ENCODE measurements at regions not wholly inside any gene's neighbourhood (a gene's known extent, or its start where the extent isn't known, plus 50 kb on each side); places are given as distances from the start of the nearest gene placed in this dataset.

- H3K9ac ChIP-seq (ENCODE audit: low read depth in 1 of 2, low read length in 2 of 2), result no peak overlapping the region
- no peak overlapping the region for H3K27ac ChIP-seq (ENCODE audit: low read depth in 2 of 2, low read length in 2 of 2)
- no peaks in the 10 kb centered on the region for H3K36me3 ChIP-seq (ENCODE audit: control insufficient read depth in 2 of 2, insufficient read depth in 2 of 2, low read length in 2 of 2)
- peaks cover 8 to 10% of the 10 kb centered on the region in 2 donors for H3K4me1 ChIP-seq (ENCODE audit: control insufficient read depth in 2 of 2, insufficient read depth in 2 of 2, low read length in 2 of 2)
- no peak overlapping the region for H3K4me3 ChIP-seq (ENCODE audit: low read length in 2 of 2)
- no peaks in the 10 kb centered on the region for H3K9me3 ChIP-seq (ENCODE audit: control insufficient read depth in 2 of 2, low read length in 2 of 2)
- peaks cover 8 to 9% of the 10 kb centered on the region in 2 donors for H3K27me3 ChIP-seq (ENCODE audit: control insufficient read depth in 2 of 2, insufficient read depth in 2 of 2, low read length in 2 of 2)
These were observed 95.2 kb upstream of the ANO1 start for GRCh38 chr11:69982690-69983570.

GRCh38 chr11:69983571-69983877 lies 94.6 kb upstream of the ANO1 start:
- H3K27me3 ChIP-seq (ENCODE audit: control insufficient read depth in 2 of 2, insufficient read depth in 2 of 2, low read length in 2 of 2), result peaks cover 8 to 10% of the 10 kb centered on the region in 2 donors
- no peak overlapping the region for H3K4me3 ChIP-seq (ENCODE audit: low read length in 2 of 2)

GRCh38 chr11:69983897-69984438 lies 94.1 kb upstream of the ANO1 start:
- no peak overlapping the region for H3K9ac ChIP-seq (ENCODE audit: low read depth in 1 of 2, low read length in 2 of 2)
- H3K4me3 ChIP-seq (ENCODE audit: low read length in 2 of 2), result no peak overlapping the region
- H3K27ac ChIP-seq (ENCODE audit: low read depth in 2 of 2, low read length in 2 of 2), result no peak overlapping the region
- H3K36me3 ChIP-seq (ENCODE audit: control insufficient read depth in 2 of 2, insufficient read depth in 2 of 2, low read length in 2 of 2), result no peaks in the 10 kb centered on the region
- peaks cover 8 to 10% of the 10 kb centered on the region in 2 donors for H3K27me3 ChIP-seq (ENCODE audit: control insufficient read depth in 2 of 2, insufficient read depth in 2 of 2, low read length in 2 of 2)
- no peaks in the 10 kb centered on the region for H3K9me3 ChIP-seq (ENCODE audit: control insufficient read depth in 2 of 2, low read length in 2 of 2)
- H3K4me1 ChIP-seq (ENCODE audit: control insufficient read depth in 2 of 2, insufficient read depth in 2 of 2, low read length in 2 of 2), result peaks cover 8 to 10% of the 10 kb centered on the region in 2 donors

More at GRCh38 chr11:69983571-69983877, 94.6 kb upstream of the ANO1 start:
- H3K4me1 ChIP-seq (ENCODE audit: control insufficient read depth in 2 of 2, insufficient read depth in 2 of 2, low read length in 2 of 2), result peaks cover 8 to 10% of the 10 kb centered on the region in 2 donors
- H3K9ac ChIP-seq (ENCODE audit: low read depth in 1 of 2, low read length in 2 of 2), result no peak overlapping the region
- H3K9me3 ChIP-seq (ENCODE audit: control insufficient read depth in 2 of 2, low read length in 2 of 2), result no peaks in the 10 kb centered on the region
- H3K36me3 ChIP-seq (ENCODE audit: control insufficient read depth in 2 of 2, insufficient read depth in 2 of 2, low read length in 2 of 2), result no peaks in the 10 kb centered on the region
- no peak overlapping the region for H3K27ac ChIP-seq (ENCODE audit: low read depth in 2 of 2, low read length in 2 of 2)

- H3K9ac ChIP-seq (ENCODE audit: low read depth in 1 of 2, low read length in 2 of 2), result no peak overlapping the region
- no peaks in the 10 kb centered on the region for H3K36me3 ChIP-seq (ENCODE audit: control insufficient read depth in 2 of 2, insufficient read depth in 2 of 2, low read length in 2 of 2)
- no peak overlapping the region for H3K27ac ChIP-seq (ENCODE audit: low read depth in 2 of 2, low read length in 2 of 2)
- peaks cover 8 to 10% of the 10 kb centered on the region in 2 donors for H3K27me3 ChIP-seq (ENCODE audit: control insufficient read depth in 2 of 2, insufficient read depth in 2 of 2, low read length in 2 of 2)
- no peak overlapping the region for H3K4me3 ChIP-seq (ENCODE audit: low read length in 2 of 2)
- H3K9me3 ChIP-seq (ENCODE audit: control insufficient read depth in 2 of 2, low read length in 2 of 2), result no peaks in the 10 kb centered on the region
- H3K4me1 ChIP-seq (ENCODE audit: control insufficient read depth in 2 of 2, insufficient read depth in 2 of 2, low read length in 2 of 2), result peaks cover 8 to 10% of the 10 kb centered on the region in 2 donors
These were observed 93.5 kb upstream of the ANO1 start for GRCh38 chr11:69984457-69985261.

- Histone ChIP-seq H3K27me3 (ENCODE audit: control insufficient read depth in 2 of 2, insufficient read depth in 2 of 2, low read length in 2 of 2) (peaks cover 8 to 10% of the 10 kb centered on the region in 2 donors), H3K9ac (ENCODE audit: low read depth in 1 of 2, low read length in 2 of 2) (peak overlapping the region in 1 of 2 donors; percentile 65), H3K4me3 (ENCODE audit: low read length in 2 of 2) (peak overlapping the region in 1 of 2 donors; percentile 59)
These were observed 92.8 kb upstream of the ANO1 start for GRCh38 chr11:69985331-69985640.

GRCh38 chr11:69985641-69986439 lies 92.3 kb upstream of the ANO1 start:
- no peak overlapping the region for H3K27ac ChIP-seq (ENCODE audit: low read depth in 2 of 2, low read length in 2 of 2)
- peak overlapping the region; percentile 37 to 59 for H3K4me3 ChIP-seq (ENCODE audit: low read length in 2 of 2)
- peak overlapping the region in 1 of 2 donors; percentile 65 for H3K9ac ChIP-seq (ENCODE audit: low read depth in 1 of 2, low read length in 2 of 2)
- H3K4me1 ChIP-seq (ENCODE audit: control insufficient read depth in 2 of 2, insufficient read depth in 2 of 2, low read length in 2 of 2), result peaks cover 8 to 10% of the 10 kb centered on the region in 2 donors
- no peaks in the 10 kb centered on the region for H3K36me3 ChIP-seq (ENCODE audit: control insufficient read depth in 2 of 2, insufficient read depth in 2 of 2, low read length in 2 of 2)
- H3K9me3 ChIP-seq (ENCODE audit: control insufficient read depth in 2 of 2, low read length in 2 of 2), result no peaks in the 10 kb centered on the region
- peaks cover 8 to 10% of the 10 kb centered on the region in 2 donors for H3K27me3 ChIP-seq (ENCODE audit: control insufficient read depth in 2 of 2, insufficient read depth in 2 of 2, low read length in 2 of 2)

More at GRCh38 chr11:69985331-69985640, 92.8 kb upstream of the ANO1 start:
- Histone ChIP-seq H3K9me3 (ENCODE audit: control insufficient read depth in 2 of 2, low read length in 2 of 2) (no peaks in the 10 kb centered on the region), H3K27ac (ENCODE audit: low read depth in 2 of 2, low read length in 2 of 2) (no peak overlapping the region), H3K4me1 (ENCODE audit: control insufficient read depth in 2 of 2, insufficient read depth in 2 of 2, low read length in 2 of 2) (peaks cover 8 to 10% of the 10 kb centered on the region in 2 donors), H3K36me3 (ENCODE audit: control insufficient read depth in 2 of 2, insufficient read depth in 2 of 2, low read length in 2 of 2) (no peaks in the 10 kb centered on the region)

GRCh38 chr11:69986440-69986787 lies 91.7 kb upstream of the ANO1 start:
- Histone ChIP-seq H3K27me3 (ENCODE audit: control insufficient read depth in 2 of 2, insufficient read depth in 2 of 2, low read length in 2 of 2) (peaks cover 8 to 10% of the 10 kb centered on the region in 2 donors), H3K4me3 (ENCODE audit: low read length in 2 of 2) (peak overlapping the region in 1 of 2 donors; percentile 59), H3K9me3 (ENCODE audit: control insufficient read depth in 2 of 2, low read length in 2 of 2) (no peaks in the 10 kb centered on the region), H3K27ac (ENCODE audit: low read depth in 2 of 2, low read length in 2 of 2) (no peak overlapping the region), H3K4me1 (ENCODE audit: control insufficient read depth in 2 of 2, insufficient read depth in 2 of 2, low read length in 2 of 2) (peaks cover 8 to 13% of the 10 kb centered on the region in 2 donors), H3K36me3 (ENCODE audit: control insufficient read depth in 2 of 2, insufficient read depth in 2 of 2, low read length in 2 of 2) (no peaks in the 10 kb centered on the region), H3K9ac (ENCODE audit: low read depth in 1 of 2, low read length in 2 of 2) (peak overlapping the region in 1 of 2 donors; percentile 65)

GRCh38 chr11:69986830-69987229 lies 91.3 kb upstream of the ANO1 start:
- H3K4me1 ChIP-seq (ENCODE audit: control insufficient read depth in 2 of 2, insufficient read depth in 2 of 2, low read length in 2 of 2), result peaks cover 11 to 13% of the 10 kb centered on the region in 2 donors
- peaks cover 8 to 10% of the 10 kb centered on the region in 2 donors for H3K27me3 ChIP-seq (ENCODE audit: control insufficient read depth in 2 of 2, insufficient read depth in 2 of 2, low read length in 2 of 2)
- H3K36me3 ChIP-seq (ENCODE audit: control insufficient read depth in 2 of 2, insufficient read depth in 2 of 2, low read length in 2 of 2), result no peaks in the 10 kb centered on the region
- H3K9me3 ChIP-seq (ENCODE audit: control insufficient read depth in 2 of 2, low read length in 2 of 2), result no peaks in the 10 kb centered on the region
- H3K4me3 ChIP-seq (ENCODE audit: low read length in 2 of 2), result no peak overlapping the region
- no peak overlapping the region for H3K27ac ChIP-seq (ENCODE audit: low read depth in 2 of 2, low read length in 2 of 2)
- no peak overlapping the region for H3K9ac ChIP-seq (ENCODE audit: low read depth in 1 of 2, low read length in 2 of 2)

GRCh38 chr11:69992026-69992425 lies 86.1 kb upstream of the ANO1 start:
- H3K9me3 ChIP-seq (ENCODE audit: control insufficient read depth in 2 of 2, low read length in 2 of 2), result no peaks in the 10 kb centered on the region

More at GRCh38 chr11:69992026-69992425, 86.1 kb upstream of the ANO1 start:
- Histone ChIP-seq H3K36me3 (ENCODE audit: control insufficient read depth in 2 of 2, insufficient read depth in 2 of 2, low read length in 2 of 2) (no peaks in the 10 kb centered on the region), H3K9ac (ENCODE audit: low read depth in 1 of 2, low read length in 2 of 2) (no peak overlapping the region), H3K4me3 (ENCODE audit: low read length in 2 of 2) (no peak overlapping the region), H3K4me1 (ENCODE audit: control insufficient read depth in 2 of 2, insufficient read depth in 2 of 2, low read length in 2 of 2) (peaks cover 16 to 28% of the 10 kb centered on the region in 2 donors), H3K27me3 (ENCODE audit: control insufficient read depth in 2 of 2, insufficient read depth in 2 of 2, low read length in 2 of 2) (peaks cover 0 to 2% of the 10 kb centered on the region in 2 donors), H3K27ac (ENCODE audit: low read depth in 2 of 2, low read length in 2 of 2) (peak overlapping the region; percentile 54 to 85)
